GM21717 (cell line): ENCODE measurements at regions not wholly inside any gene's neighbourhood (a gene's known extent, or its start where the extent isn't known, plus 50 kb on each side); places are given as distances from the start of the nearest gene placed in this dataset.

ENCODE experiments used
- ATAC-seq: cut with Tn5 transposase; IDR thresholded peaks from one replicate; pipeline ENCODE4 v1.9.1; 2021; ENCODE audit warnings: mild to moderate bottlenecking, moderate library complexity; ENCODE audit not compliant: unreplicated experiment

DNA sequence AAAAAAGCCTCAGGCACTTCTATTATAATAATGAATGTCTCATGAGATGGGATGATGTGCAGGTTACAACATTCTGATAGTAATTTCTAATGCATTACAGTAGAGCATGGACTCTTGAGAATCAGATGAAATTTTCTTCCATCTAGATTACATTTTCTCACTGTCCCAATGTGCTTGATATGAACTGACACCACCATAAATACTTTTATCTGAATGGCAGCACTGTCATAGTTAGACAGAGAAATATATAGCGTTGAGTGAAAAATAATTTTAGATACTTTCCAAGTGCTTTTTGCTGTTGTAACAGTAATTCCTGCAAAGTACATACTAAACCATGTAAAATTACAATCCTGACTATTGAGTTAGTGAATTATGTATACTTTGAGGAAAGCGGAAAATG lies 630.1 kb downstream of the BRINP3 start:
- no peak for ATAC-seq

GRCh38 chr1:189851806-189852367 lies 625.8 kb downstream of the BRINP3 start:
- ATAC-seq = no peak

- no peak for ATAC-seq
These were observed 618.2 kb downstream of the BRINP3 start for GRCh38 chr1:189859385-189859977.

GRCh38 chr1:189866606-189867005 lies 611.1 kb downstream of the BRINP3 start:
- ATAC-seq = no peak

GRCh38 chr1:189868021-189868420 lies 609.6 kb downstream of the BRINP3 start:
- ATAC-seq = no peak

- ATAC-seq = no peak
These were observed 602.8 kb downstream of the BRINP3 start for GRCh38 chr1:189874715-189875435.

DNA sequence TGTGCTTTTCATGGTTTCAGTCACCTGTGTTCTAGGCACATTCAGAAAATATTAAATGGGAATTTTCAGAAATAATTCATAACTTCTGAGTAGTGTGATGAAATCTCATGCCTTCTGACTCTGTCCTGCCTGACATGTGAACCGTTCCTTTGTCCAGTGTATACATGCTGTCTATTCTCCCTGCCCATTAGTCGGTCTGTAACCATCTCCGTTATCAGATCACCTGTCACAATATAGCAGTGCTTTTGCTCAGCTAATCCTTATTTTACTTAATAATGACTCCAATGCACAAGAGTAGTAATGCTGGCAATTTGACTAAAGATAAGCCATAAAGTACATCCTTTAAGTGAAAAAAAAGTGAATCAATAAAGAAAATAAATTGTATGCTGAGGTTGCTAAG lies 597.5 kb downstream of the BRINP3 start:
- no peak for ATAC-seq

GRCh38 chr1:189899686-189900425 lies 577.8 kb downstream of the BRINP3 start:
- no peak for ATAC-seq

DNA sequence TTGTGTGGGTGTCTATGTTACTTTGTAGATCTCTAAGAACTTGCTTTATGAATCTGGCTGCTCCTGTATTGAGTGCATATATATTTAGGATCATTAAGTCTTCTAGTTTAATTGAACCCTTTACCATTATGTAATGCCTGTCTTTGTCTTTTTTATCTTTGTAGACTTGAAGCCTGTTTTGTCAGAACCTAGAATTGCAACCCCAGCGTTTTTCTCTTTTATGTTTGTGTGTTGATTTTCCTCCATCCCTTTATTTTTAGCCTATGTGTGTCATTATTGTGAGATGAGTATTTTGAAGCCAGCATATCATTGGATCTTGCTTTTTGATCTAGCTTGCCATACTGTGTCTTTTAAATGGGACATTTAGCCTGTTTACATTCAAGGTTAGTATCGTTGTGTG lies 573.2 kb downstream of the BRINP3 start:
- no peak for ATAC-seq

DNA sequence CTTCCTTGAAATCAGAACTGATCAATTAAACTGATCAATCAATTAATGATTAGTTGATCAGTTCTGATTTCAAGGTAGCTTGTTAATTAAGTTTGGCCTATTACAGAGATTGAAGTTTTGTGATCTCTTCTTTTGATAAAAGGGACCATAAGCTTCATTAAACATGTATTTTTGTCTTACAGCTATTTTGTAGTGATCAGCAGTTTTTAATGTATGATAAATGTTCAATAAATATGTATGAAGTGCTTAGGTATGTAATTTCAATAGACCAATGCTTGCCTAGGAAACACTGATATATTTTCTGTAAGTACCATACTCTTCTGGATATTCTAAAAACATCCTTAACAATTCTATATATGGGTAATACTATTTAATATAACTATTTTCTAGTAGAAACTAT lies 569.6 kb downstream of the BRINP3 start:
- no peak for ATAC-seq

DNA sequence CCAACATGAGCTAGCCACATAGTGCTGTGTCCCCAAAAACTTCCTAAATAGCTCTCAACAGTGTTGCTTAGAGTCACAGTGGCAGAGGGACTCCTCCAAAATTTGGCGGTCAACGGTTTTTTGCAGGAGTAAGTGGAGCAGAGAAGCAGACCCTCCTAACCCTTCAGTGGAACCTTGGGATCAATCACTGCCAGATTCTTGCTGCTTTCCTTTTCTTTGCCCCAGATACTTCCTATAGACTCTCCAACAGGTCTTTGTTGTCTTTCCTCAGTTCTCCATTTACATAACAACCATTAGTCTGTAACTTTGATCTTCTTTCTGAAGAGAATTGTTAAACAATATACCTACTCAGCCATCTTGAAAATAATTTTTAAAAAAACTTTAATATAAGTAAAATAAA lies 556.1 kb downstream of the BRINP3 start:
- ATAC-seq = no peak

- no peak for ATAC-seq
These were observed 550.0 kb downstream of the BRINP3 start for GRCh38 chr1:189927641-189928040.

DNA sequence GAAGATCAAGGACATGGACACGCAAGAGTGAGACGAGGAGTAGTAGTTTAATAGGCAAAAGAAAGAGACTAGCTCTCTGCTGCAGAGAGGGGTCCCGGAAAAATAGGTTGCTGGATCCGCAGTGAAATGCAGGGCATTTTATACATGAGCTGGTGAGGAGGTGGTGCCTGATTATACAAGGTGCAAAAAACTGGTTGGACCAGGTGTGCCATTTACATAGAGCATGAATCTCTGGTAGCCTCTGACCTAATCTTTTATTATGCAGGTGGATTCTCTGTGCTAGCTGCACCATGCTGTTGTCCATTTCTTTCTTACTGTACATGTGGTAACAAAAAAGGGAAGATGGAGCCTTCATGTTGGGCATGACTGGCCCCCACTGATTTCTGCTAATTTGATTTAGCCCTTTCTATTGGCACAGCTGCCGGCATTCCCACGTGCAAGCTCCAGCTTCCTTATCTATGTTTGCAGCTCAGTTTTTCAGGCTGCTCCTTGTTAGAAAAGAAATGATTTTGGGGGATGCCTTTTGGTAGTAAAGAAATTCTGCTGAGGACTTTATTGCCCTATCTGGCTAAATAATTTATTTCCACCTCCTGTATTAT lies 548.1 kb downstream of the BRINP3 start:
- ATAC-seq = no peak

GRCh38 chr1:189936861-189937260 lies 540.8 kb downstream of the BRINP3 start:
- ATAC-seq = no peak

DNA sequence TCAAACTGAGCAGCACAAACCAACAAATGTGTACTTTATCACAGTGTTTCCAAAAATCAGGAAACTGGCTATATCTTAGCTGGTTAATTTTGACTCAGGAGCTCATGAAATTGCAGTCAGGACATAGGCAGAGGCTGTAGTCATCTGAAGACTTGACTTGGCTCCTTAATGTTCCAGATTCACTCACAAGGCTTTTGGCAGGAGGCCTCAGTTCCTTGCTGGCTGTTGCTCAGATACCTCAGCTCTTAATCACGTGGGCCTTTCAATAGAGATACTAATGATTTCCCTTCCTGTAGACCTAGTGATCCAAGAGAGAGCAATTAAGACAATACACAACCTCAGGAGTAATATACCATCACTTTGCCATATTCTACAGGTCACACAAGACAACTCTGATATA lies 537.7 kb downstream of the BRINP3 start:
- no peak for ATAC-seq

GRCh38 chr1:189941922-189942321 lies 535.7 kb downstream of the BRINP3 start:
- ATAC-seq = no peak

- no peak for ATAC-seq
These were observed 518.9 kb downstream of the BRINP3 start for GRCh38 chr1:189958756-189959155.

GRCh38 chr1:189960769-189961168 lies 516.9 kb downstream of the BRINP3 start:
- ATAC-seq = no peak

DNA sequence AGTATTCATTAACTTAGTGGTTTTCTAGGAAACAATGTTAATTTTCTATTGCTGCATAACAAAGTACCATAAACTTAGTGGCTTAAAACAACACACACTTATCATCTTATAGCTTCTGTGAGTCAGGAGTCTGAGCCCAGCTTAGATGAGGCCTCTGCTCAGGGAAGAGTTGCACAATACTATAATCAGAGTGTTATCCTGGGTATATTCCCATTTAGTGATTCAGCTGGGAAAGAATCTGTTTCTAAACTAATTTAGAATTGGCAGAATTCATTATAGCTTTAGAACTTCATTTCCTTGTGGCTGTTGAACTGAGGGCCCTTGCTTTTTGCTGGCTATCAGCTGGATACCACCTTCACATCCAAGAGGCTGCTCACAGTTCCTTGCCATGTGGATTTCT lies 515.5 kb downstream of the BRINP3 start:
- no peak for ATAC-seq

DNA sequence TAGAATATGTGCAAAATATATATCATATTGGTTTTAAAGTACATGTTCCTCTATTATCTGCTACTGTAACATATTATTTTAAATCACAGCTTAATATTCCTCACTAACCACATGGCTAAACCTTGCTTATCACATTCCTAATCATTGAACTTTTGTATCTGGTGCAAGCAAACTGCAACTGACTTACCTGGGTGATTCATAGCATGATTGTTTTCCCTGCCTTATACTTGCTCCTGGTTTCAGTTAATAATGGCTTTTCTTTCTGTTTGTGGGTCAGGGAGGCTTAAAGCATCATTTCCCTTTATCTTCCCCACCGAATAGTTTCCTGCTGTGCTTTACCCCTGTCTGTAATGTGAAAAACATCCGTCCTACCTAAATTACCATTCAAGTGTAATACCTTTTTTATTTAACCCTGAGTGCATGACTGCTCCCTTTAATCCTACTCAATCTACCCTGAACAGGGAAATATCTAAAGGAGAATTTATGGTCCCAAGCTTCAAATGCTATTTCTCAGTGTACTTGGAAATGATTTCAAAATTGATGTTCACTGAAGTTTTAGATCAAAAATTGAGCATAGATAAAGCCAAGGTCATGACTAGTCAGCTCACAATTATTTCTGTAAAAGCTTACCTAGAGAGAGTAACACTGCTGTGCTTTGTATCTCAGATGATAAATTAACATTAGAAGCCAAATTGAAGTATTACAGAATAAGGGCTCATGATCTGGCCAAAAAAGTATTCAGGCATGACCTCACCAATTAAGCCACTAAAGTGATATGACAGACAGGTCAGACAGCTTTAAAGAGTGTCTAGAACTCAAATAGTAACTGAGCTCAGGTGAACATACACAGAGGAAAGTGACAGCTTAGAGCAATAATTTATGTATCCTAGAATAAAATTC lies 507.1 kb downstream of the BRINP3 start:
- ATAC-seq = no peak
